GM21515 (cell line): ENCODE measurements at regions not wholly inside any gene's neighbourhood (a gene's known extent, or its start where the extent isn't known, plus 50 kb on each side); places are given as distances from the start of the nearest gene placed in this dataset.

Source experiments
- ATAC-seq: cut with Tn5 transposase; IDR thresholded peaks from one replicate; pipeline ENCODE4 v1.9.1; 2021; ENCODE audit not compliant: unreplicated experiment

DNA sequence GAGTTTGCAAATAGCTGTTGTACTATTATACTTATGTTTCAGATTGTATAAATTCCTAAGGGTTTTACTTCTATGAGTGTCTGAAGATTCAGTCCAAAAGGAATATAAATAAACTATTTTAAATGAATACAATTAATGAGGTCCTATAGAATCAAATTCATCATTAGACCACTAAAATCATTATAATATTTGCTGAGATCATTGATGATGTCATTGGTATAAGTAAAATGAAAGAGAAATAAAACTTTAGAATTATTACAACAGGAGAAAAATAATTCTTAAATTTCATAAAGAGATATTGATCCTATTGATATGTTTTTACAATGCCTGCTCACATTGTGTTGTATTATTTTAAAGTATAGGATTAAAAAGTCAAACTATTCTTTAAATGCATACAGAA, 544.0 kb upstream of the ZWINT start:
- ATAC-seq: no peak

DNA sequence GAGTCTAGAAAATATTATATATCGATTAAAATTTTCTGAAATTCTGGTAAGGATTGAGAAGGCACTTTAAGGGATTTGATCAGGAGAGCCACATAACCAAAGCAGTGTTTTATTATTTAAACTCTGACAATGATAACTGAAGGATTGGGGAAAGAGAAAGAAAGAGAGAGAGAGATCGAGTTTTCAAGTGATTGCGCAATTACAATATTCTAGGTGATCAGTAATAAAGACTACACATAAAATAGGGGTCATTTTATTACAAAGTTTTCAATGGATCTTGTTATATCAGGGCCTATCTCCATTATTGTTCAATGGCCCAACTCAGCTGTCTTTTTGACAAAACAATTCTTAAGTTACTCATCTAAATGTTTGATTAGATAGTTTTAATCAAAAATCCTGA, 541.5 kb upstream of the ZWINT start:
- ATAC-seq: no peak

DNA sequence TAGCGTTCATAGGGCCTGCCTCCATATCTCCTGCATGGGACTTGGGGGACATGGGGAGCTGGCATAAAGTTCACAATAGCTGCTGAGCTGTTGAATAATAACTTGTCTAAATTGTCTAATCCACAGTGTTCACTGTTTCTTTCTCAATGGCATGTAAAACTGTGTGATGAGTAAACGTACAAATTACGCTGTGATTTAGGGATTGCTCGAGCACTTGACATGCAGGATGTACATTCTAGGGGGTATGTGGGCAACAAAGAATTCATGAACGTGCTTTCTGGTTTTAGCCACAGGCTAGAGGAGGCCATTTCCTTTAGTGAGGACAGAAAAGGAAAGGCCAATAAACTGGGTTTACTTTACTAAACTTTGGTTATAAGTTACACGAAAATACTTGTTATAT, 534.2 kb upstream of the ZWINT start:
- ATAC-seq: no peak

DNA sequence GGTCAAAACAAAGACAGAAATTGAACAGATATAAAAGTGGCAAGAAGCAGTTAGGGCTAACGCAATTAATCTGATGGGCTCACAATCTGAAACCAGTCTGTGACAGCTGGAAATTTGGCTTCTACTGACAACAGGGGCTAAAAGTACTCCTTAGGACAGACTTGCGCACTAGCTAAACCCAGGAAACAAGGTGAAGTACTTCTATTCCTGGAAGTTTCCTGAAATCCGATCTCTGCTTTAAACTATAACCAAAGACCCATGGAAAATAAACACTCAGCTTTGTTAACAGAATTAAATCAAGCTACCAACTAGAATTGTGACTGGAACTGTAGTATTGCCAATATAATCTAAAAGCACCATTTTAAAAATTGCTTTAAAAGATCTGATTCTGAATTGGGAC, 520.2 kb upstream of the ZWINT start:
- no peak for ATAC-seq

DNA sequence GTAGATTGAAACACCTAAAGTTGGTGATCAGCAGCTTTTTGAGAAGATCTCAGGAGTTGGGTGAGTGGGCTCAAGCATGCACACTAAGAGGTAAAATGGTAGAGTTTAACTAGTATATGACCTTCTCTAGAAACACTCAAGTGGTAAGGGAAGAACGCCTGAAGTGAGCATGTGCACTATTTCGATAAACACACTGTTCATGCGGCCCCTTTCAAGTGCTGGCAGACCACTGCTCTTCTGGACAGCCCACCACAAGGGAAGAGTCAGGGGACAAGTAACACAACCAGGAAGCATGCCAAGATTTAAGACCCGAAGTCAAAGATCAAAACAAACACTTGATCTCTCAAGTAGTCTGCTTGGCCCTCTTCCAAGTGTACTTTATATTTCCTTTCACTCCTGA, 519.5 kb upstream of the ZWINT start:
- ATAC-seq: no peak

- no peak for ATAC-seq
Measured at GRCh38 chr10:56874950-56875349, 513.9 kb upstream of the ZWINT start.

DNA sequence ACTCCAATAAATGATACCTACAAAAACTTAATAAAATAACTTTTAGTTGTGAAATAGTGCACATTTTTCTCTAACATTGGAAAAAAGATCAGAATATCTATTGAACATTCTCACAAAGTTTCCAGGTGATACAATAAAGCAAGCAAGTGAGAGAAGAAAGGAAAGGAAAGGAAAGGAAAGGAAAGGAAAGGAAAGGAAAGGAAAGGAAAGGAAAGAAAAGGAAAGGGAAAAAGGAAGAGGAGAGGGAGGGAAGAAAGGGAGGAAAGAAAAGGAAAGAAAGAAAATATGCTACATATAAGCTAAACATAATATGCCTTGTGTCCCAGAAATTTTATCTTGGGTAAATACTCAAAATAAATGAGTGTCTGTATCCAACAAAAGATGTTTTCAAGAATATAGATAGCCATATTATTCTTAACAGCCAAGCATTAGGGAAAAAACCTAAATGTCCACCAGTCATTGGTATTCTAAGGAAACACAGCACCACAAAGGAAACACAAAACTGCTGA, 510.2 kb upstream of the ZWINT start:
- ATAC-seq: no peak

GRCh38 chr10:56867236-56867635, 506.2 kb upstream of the ZWINT start:
- no peak for ATAC-seq

GRCh38 chr10:56856569-56856968, 495.5 kb upstream of the ZWINT start:
- no peak for ATAC-seq

DNA sequence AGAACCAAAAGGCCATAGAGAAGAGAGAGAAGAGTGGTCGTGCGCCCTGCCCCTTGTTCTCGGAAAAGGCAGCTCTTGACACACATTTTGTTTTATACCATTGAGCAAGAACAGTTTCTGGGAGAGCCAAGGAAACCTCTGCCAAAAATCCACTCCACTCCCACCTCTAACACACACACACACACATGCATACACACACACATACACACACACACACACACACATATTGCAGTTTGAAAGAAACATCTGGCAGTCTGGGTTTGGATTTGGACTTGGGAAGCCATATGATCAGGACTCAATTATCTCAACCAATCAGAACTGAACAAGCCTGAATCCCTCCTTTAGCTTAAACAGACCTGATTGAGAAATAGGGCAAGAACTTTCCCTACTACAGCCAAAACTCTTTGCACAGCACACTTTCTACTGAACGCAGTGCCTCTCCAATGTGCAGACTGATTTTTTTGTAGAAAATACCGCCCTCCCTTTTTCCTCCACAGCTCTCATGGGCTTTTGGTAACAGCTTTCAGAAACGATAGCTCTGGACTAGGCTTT, 484.0 kb upstream of the ZWINT start:
- ATAC-seq: no peak

DNA sequence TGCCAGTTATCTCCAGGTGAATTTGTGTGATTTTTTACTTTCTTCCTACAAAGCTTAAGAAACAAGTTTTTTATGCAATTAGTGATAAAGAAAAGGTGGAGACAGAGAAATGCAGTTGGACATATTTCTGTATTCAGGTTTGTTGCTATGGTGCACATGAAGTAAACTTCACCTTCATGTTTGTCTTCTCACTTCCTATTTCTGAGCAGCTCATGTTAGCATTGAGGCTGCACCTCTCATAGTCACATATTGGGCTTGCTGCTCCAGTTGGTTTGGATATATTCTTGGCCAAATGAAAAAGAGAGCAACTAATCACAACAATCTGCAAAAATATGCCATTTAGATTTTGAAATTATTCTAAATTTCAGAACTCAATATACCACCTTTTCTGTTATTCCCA, 475.6 kb upstream of the ZWINT start:
- ATAC-seq: no peak

- ATAC-seq: no peak
Measured at GRCh38 chr10:56831681-56832080, 470.6 kb upstream of the ZWINT start.

DNA sequence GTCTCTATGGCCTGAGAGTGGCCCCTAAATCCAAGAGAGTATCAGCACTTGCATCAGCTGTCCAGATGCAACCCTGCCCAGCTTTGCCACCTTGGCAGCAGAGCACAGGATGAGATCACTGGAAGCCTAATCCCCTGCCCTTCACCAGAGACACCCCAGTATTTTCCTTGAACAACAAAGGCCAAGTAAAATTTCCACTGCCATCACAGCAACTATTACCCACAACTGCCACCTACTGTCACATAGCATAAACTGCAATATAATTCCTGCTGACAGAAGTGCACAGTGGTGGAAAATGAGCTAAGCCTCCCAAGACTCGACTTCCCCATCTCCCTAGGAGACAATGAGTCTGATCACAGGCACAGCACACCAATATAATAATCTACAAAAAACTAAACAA, 462.8 kb upstream of the ZWINT start:
- peak; percentile 83 for ATAC-seq

DNA sequence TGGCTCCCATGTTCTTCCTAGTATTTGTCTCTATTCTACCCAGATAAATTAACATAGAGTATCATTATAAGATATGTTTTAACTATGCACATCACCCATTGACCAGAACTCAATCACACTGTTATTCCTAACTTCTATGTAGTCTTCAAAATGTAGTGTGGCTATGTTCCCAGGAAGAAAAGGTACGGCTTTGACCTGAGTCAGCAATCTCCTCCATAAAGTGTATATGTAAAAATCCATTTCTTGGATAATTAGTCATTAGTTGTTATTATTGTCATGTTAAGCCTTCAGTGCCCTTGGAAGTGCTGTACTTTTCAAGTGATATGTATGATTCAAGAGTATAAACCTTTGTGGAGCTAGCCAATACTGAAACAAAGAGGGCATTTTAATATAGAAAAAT, 444.0 kb upstream of the ZWINT start:
- ATAC-seq: no peak

GRCh38 chr10:56785292-56785691, 424.2 kb upstream of the ZWINT start:
- ATAC-seq: no peak

DNA sequence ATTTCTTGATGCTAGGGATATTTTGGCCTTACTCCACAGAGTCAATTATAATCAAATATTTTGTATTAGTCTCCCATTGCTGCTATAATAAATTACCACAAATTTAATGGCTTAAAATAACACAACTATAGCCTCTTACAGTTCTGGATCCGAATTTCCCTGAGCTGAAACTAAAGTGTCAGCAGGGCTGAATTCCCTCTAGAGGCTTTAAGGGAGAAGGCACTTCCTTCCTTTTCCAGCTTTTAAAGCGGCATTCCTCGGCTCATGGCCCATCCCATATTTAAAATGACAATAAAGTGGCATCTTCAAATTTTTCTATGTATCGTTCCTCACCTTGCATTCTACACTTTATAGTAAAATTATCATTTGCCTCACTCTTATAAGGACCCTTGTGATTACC, 421.4 kb upstream of the ZWINT start:
- no peak for ATAC-seq

DNA sequence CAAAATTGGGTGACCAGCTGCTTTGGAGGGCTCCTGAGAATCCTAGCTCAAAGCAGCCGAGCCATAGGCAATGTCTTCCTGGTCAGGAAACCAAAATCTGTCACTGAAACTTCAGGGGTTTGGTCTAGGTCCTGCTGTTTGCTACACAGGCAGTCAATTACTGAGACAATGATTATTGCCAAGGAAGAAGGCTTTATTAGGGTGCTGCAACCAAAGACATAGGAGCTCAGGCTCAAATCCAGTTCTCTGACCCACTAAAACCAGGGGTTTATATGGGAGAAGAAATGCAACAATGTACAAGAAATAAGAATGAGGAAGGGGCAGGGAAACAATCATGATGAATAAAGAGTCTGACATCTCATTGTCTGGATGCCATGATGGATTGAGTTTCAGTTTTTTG, 410.3 kb upstream of the ZWINT start:
- ATAC-seq: no peak

GRCh38 chr10:56763090-56763489, 402.0 kb upstream of the ZWINT start:
- no peak for ATAC-seq

GRCh38 chr10:56745490-56745889, 384.4 kb upstream of the ZWINT start:
- no peak for ATAC-seq

GRCh38 chr10:56728349-56728748, 367.3 kb upstream of the ZWINT start:
- no peak for ATAC-seq

GRCh38 chr10:56722912-56723311, 361.9 kb upstream of the ZWINT start:
- ATAC-seq: no peak

DNA sequence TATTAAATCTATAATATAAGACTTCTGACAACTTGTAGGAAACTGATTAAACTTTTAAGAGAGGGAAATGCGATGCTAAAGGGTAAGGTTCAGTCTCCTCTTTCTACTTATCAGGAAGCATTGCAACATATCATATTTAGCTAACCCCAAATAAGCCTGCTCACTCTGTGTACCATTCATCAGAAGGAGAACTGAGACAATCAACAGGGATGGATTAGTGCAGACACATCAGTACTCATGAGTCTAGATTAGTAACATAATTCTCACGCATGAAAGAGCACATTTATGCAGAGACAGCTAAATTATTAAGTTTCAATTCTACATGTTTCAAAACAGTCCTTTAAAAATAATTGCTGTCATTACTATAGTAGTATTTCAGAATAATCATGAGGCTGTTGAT, 354.2 kb upstream of the ZWINT start:
- no peak for ATAC-seq

- ATAC-seq: no peak
Measured at GRCh38 chr10:56698506-56698905, 337.4 kb upstream of the ZWINT start.

DNA sequence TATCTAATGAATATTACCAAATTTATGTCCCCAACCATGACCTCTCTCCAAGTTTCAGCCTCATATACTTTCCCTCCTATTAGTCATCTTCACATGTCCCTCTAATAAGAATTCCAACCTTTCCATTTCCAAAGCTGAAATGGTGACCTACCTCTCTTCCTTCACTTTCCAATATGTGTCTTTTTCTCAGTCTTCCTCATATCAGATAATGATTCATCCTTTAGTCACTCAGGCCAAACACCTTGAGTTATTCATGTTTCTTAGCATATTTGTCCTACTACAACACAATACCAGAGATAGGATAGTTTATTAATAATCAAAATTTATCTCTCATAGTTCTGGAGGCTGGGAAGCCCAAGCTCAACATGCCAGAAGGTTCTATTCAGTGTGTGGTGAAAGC, 318.5 kb upstream of the ZWINT start:
- no peak for ATAC-seq
